ENCODE measurements at regions not wholly inside any gene's neighbourhood (a gene's known extent, or its start where the extent isn't known, plus 50 kb on each side); places are given as distances from the start of the nearest gene placed in this dataset.

DNA sequence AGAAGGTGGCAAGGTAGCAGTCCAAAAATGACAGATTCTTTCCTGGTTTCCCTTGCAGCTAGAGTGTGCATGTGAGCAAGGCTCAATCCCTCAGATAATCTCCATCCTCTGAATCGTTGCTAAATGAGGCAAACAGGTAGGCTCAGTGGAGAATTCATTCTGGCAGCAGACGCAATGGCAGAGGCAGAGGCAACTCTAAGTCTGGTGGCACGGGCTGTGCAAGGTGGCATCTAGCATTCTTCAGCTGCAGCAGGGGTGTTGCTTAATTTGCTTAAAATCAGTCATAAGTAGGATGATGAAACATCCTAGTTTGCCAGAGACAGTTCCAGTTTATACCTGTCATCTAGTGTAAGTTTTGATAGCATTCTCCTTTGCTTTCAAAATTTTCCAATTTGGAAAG, 391.1 kb upstream of the MEX3C start:
- TF ChIP-seq CTCF (conservative IDR thresholded peaks at IDR 0.05 in 1 of 2, IDR thresholded peaks at IDR 0.05 in 1 of 2; ENCODE audit: low read depth in 1 of 2, low read length in 2 of 2) (no peak), EZH2 (IDR thresholded peaks at IDR 0.05; ENCODE audit: low read length, missing control alignments) (no peak)
- Histone ChIP-seq H3K36me3 (ENCODE audit: control insufficient read depth, insufficient read depth, low read length) (no peaks in the 10 kb centered on the region), H3K27me3 (ENCODE audit: control insufficient read depth, insufficient read depth, low read length) (no peaks in the 10 kb centered on the region), H3K9me3 (ENCODE audit: control insufficient read depth, insufficient read depth, low read depth, low read length) (no peaks in the 10 kb centered on the region), H4K20me1 (ENCODE audit: control insufficient read depth, extremely low read depth, insufficient read depth, low read length) (no peaks in the 10 kb centered on the region), H3K4me3 (replicated peaks in 1 of 4; ENCODE audit: control extremely low read depth in 1 of 4, insufficient read depth in 1 of 4, low read depth in 3 of 4, low read length in 4 of 4) (no peak overlapping the region), H2AFZ (ENCODE audit: low read length) (no peak overlapping the region), H3K9ac (ENCODE audit: insufficient read depth, low read length) (no peak overlapping the region), H3K27ac (ENCODE audit: insufficient read depth, low read length) (no peak overlapping the region), H3K4me2 (ENCODE audit: extremely low read depth, insufficient read depth, low read length) (no peak overlapping the region), H3K79me2 (ENCODE audit: control insufficient read depth, insufficient read depth, low read length) (no peaks in the 10 kb centered on the region), H3K4me1 (ENCODE audit: control insufficient read depth, extremely low read depth, insufficient read depth, low read length) (no peaks in the 10 kb centered on the region)
- no peak for DNase-seq (ENCODE audit: low read depth in 2 of 2)

DNA sequence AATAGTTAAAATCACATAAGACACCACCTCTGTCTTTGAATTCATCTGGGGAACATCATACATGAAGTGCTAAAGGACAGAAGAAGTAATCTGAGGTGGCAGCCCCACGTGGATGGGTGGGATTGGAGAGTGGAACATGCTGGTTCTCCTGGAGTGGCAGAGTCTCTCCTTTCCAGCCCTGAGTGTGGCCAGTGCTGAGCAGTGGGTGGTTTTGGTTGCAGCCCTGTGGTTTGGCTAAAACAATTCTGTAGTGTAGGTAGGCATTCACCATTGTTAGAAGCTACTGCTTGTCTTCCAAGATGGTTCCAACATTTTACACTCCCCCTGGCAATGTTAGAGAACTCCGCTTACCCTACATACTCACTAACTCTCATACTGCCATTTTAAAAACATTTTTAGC, 396.4 kb upstream of the MEX3C start:
- no peak for TF ChIP-seq EZH2 (IDR thresholded peaks at IDR 0.05; ENCODE audit: low read length, missing control alignments)
- no peak for TF ChIP-seq CTCF (conservative IDR thresholded peaks at IDR 0.05 in 1 of 2, IDR thresholded peaks at IDR 0.05 in 1 of 2; ENCODE audit: low read depth in 1 of 2, low read length in 2 of 2)
- H3K9ac ChIP-seq (ENCODE audit: insufficient read depth, low read length), result no peak overlapping the region
- no peak overlapping the region for H3K4me2 ChIP-seq (ENCODE audit: extremely low read depth, insufficient read depth, low read length)
- H3K9me3 ChIP-seq (ENCODE audit: control insufficient read depth, insufficient read depth, low read depth, low read length), result no peaks in the 10 kb centered on the region
- no peaks in the 10 kb centered on the region for H3K27me3 ChIP-seq (ENCODE audit: control insufficient read depth, insufficient read depth, low read length)
- no peak overlapping the region for H3K4me3 ChIP-seq (replicated peaks in 1 of 4; ENCODE audit: control extremely low read depth in 1 of 4, insufficient read depth in 1 of 4, low read depth in 3 of 4, low read length in 4 of 4)
- DNase-seq (ENCODE audit: low read depth in 2 of 2), result no peak
- no peak overlapping the region for H3K27ac ChIP-seq (ENCODE audit: insufficient read depth, low read length)
- H3K79me2 ChIP-seq (ENCODE audit: control insufficient read depth, insufficient read depth, low read length), result no peaks in the 10 kb centered on the region
- no peaks in the 10 kb centered on the region for H3K4me1 ChIP-seq (ENCODE audit: control insufficient read depth, extremely low read depth, insufficient read depth, low read length)
- no peaks in the 10 kb centered on the region for H3K36me3 ChIP-seq (ENCODE audit: control insufficient read depth, insufficient read depth, low read length)
- no peak overlapping the region for H2AFZ ChIP-seq (ENCODE audit: low read length)
- no peaks in the 10 kb centered on the region for H4K20me1 ChIP-seq (ENCODE audit: control insufficient read depth, extremely low read depth, insufficient read depth, low read length)

DNA sequence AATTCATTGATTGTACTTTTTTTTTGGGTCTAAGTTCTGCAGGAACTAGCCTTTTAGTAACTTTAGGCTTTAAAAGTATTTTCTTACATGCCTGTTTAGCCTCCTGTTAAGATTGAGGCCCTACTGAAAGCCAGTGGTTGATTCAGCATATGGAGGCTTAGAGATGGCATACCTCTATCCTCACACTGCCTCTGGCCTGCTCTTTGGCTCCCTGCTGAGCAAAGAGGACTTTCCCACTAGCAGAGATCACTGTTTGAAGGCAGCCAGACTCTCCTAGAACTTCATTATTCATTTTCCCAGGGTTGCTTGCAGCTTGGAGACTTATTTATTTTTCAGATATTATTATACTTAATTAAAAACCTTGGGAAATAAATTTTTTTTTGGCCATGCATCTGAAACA, 405.6 kb upstream of the MEX3C start:
- H2AFZ ChIP-seq (ENCODE audit: low read length), result no peak overlapping the region
- no peaks in the 10 kb centered on the region for H3K9me3 ChIP-seq (ENCODE audit: control insufficient read depth, insufficient read depth, low read depth, low read length)
- no peak overlapping the region for H3K4me3 ChIP-seq (replicated peaks in 1 of 4; ENCODE audit: control extremely low read depth in 1 of 4, insufficient read depth in 1 of 4, low read depth in 3 of 4, low read length in 4 of 4)
- H3K27me3 ChIP-seq (ENCODE audit: control insufficient read depth, insufficient read depth, low read length), result no peaks in the 10 kb centered on the region
- no peaks in the 10 kb centered on the region for H3K79me2 ChIP-seq (ENCODE audit: control insufficient read depth, insufficient read depth, low read length)
- no peaks in the 10 kb centered on the region for H3K36me3 ChIP-seq (ENCODE audit: control insufficient read depth, insufficient read depth, low read length)
- H4K20me1 ChIP-seq (ENCODE audit: control insufficient read depth, extremely low read depth, insufficient read depth, low read length), result no peaks in the 10 kb centered on the region
- H3K4me1 ChIP-seq (ENCODE audit: control insufficient read depth, extremely low read depth, insufficient read depth, low read length), result no peaks in the 10 kb centered on the region
- DNase-seq (ENCODE audit: low read depth in 2 of 2), result no peak
- H3K4me2 ChIP-seq (ENCODE audit: extremely low read depth, insufficient read depth, low read length), result no peak overlapping the region
- no peak overlapping the region for H3K27ac ChIP-seq (ENCODE audit: insufficient read depth, low read length)
- no peak for TF ChIP-seq EZH2 (IDR thresholded peaks at IDR 0.05; ENCODE audit: low read length, missing control alignments)
- no peak for TF ChIP-seq CTCF (conservative IDR thresholded peaks at IDR 0.05 in 1 of 2, IDR thresholded peaks at IDR 0.05 in 1 of 2; ENCODE audit: low read depth in 1 of 2, low read length in 2 of 2)
- H3K9ac ChIP-seq (ENCODE audit: insufficient read depth, low read length), result no peak overlapping the region

All from fibroblast of lung (primary cell).